Heart right ventricle (tissue), 16 donors: ENCODE measurements at regions not wholly inside any gene's neighbourhood (a gene's known extent, or its start where the extent isn't known, plus 50 kb on each side); places are given as distances from the start of the nearest gene placed in this dataset.

Experiments used
- ATAC-seq, 8 donors: fragments of 200-7000 bp; cut with Tn5 transposase; one replicate each; pipeline ENCODE4 v1.9.1; 2020; ENCODE audit warnings: mild to moderate bottlenecking in 8 of 8, moderate library complexity in 8 of 8, moderate number of reproducible peaks in 1 of 8
- DNase-seq, 2 donors: peaks; one replicate each; pipeline ENCODE4 v3.0.0-alpha.2; 2020
- H3K27ac ChIP-seq, 10 donors: fragments of 200-600 bp; sonication (generic) in 2 of 10; one replicate each; pipeline versions ENCODE4 v1.5.0 to v1.8.0; 2020 to 2022; ENCODE audit warnings: mild to moderate bottlenecking in 3 of 10
- H3K27me3 ChIP-seq, 7 donors: fragments of 200-600 bp; one replicate each; pipeline ENCODE4 v1.8.0; 2021 to 2022; ENCODE audit warnings: mild to moderate bottlenecking in 2 of 7
- H3K36me3 ChIP-seq, 9 donors: fragments of 200-600 bp; sonication (generic) in 1 of 9; one replicate each; pipeline versions ENCODE4 v1.5.0 to v1.8.0; 2020 to 2022; ENCODE audit warnings: mild to moderate bottlenecking in 2 of 9
- H3K4me1 ChIP-seq, 9 donors: fragments of 200-600 bp; sonication (generic) in 1 of 9; one replicate each; pipeline versions ENCODE4 v1.5.0 to v1.8.0; 2020 to 2022; ENCODE audit warnings: mild to moderate bottlenecking in 4 of 9
- H3K4me3 ChIP-seq, 10 donors: fragments of 200-600 bp; sonication (generic) in 2 of 10; one replicate each; pipeline versions ENCODE4 v1.5.0 to v1.8.0; 2020 to 2022; ENCODE audit warnings: mild to moderate bottlenecking in 7 of 10, moderate library complexity in 2 of 10
- H3K9me3 ChIP-seq, 11 donors: fragments of 200-600 bp in 10 of 11; sonication (generic) in 2 of 11; one replicate each; pipeline versions ENCODE4 v1.5.0 to v1.8.0; 2013 to 2022; ENCODE audit warnings: mild to moderate bottlenecking in 2 of 11, control low read depth in 1 of 11, moderate library complexity in 1 of 11
- WGBS, 2 donors: extraction: QIAGEN DNeasy Blood & Tissue Kit; methylation state at CpG; one replicate each; pipeline ENCODE4 v1.1.7; 2013; ENCODE audit warnings: inconsistent platforms in 1 of 2; 5-methylcytosine and 5-hydroxymethylcytosine counted together
- intact Hi-C, 10 donors: fragments of 100-400 bp; cut with DNase I; formaldehyde crosslinking; loops; one replicate each; pipeline versions ENCODE4 v1.11.1 to v1.14.2; 2022
- TF ChIP-seq, protein P1 (sequence below), 9 donors: fragments of 200-600 bp; sonication (generic) in 2 of 9; IDR thresholded peaks; one replicate each; pipeline versions ENCODE4 v1.5.0 to v1.8.0; 2021 to 2022; ENCODE audit warnings: antibody characterized with exemption in 9 of 9, mild to moderate bottlenecking in 5 of 9, moderate library complexity in 1 of 9
- donor health status: Arrhythmogenic right ventricular cardiomyopathy.
- donor health status: ischemic (EF 13 %, LVEDD 7.1; RV severe dilation, severe dysfunction).
- donor health status: healthy with polysubstance abuse.
- donor health status: DM: no; HTN: yes; CAD: no.
- donor health status: DM: no; HTN: no; CAD: no.
- donor health status: ischemic (EF 25% LVEDD 6.9; RV normal size, moderate dysfunction).
- donor health status: ischemic (EF 25% LVEDD 5.7; RV mildly dilated, moderate dysfunction).
- donor health status: healthy.
- donor health status: DM: yes; HTN: yes; CAD: no.
- donor health status: Ischemic cardiomyopathy.
- donor health status: ischemic (EF 35%, LVEDD 5.7; RV mildly dilated, moderate dysfunction).
- donor health status: nonischemic (EF 11% LVEDD 7.7; RV severe dilation, severe dysfunction).
- donor health status: DM: yes; HTN: yes; CAD: no.
- donor health status: PGD.
- donor health status: ischemic (EF 29% LVEDD 5.4; RV normal size, mild dysfunction).
- donor health status: nonischemic (EF 23%, LVEDD 6.1; RV moderate dilation, normal function).

DNA sequence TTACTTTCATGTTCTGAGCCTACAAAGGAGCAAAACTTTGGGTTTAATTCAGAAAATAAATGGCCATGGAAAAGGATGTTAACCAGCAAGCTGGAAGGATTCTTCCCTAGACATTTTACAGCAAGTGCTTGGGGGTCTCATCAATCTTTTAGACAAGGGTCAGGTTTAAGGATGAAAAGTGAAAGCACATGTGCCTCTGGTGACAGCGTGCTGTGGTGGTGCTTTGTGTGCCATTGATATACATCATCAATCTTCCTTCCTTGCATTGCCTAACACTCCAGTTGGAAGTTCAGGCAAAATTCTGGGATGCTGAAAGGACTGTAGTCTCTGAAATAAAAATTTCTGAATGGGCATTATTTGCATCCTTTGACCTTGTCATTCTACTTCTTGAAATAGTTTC is 171.2 kb downstream of the KCNE4 start:
- 62 to 81% methylated on average over 1 of the region's 1 CpG for WGBS, 2 donors
- no peaks in the 10 kb centered on the region for H3K36me3 ChIP-seq
- TF ChIP-seq, protein P1, sequence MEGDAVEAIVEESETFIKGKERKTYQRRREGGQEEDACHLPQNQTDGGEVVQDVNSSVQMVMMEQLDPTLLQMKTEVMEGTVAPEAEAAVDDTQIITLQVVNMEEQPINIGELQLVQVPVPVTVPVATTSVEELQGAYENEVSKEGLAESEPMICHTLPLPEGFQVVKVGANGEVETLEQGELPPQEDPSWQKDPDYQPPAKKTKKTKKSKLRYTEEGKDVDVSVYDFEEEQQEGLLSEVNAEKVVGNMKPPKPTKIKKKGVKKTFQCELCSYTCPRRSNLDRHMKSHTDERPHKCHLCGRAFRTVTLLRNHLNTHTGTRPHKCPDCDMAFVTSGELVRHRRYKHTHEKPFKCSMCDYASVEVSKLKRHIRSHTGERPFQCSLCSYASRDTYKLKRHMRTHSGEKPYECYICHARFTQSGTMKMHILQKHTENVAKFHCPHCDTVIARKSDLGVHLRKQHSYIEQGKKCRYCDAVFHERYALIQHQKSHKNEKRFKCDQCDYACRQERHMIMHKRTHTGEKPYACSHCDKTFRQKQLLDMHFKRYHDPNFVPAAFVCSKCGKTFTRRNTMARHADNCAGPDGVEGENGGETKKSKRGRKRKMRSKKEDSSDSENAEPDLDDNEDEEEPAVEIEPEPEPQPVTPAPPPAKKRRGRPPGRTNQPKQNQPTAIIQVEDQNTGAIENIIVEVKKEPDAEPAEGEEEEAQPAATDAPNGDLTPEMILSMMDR (IDR thresholded peaks at IDR 0.05): no peak
- no peaks in the 10 kb centered on the region for H3K27me3 ChIP-seq
- no peak overlapping the region for H3K27ac ChIP-seq
- intact Hi-C loops: no loop called here
- H3K4me1 ChIP-seq: no peaks in the 10 kb centered on the region
- no peak overlapping the region for H3K4me3 ChIP-seq
- DNase-seq (no peak), ATAC-seq (no peak)
- peaks cover 0 to 2% (median 0%) of the 10 kb centered on the region in 11 donors for H3K9me3 ChIP-seq

DNA sequence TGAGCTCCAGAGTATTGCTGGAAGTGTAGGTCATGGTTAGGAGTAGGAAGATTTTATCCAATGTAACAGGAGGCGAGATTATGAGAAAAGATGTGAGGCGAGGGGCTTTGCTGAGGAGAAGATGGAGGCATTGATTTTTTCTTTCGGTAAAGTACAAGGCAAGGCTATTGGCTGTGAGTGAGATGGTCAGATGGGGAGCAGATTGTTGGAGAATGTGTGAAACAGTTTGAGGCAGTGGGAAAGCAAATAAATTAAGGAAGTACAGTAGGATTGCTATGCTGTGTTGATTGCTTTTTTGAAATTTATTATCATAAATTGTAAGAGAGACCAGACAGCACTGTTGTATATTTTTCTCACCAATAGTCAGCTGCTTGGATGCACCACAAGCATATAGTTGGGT is 173.3 kb downstream of the KCNE4 start:
- TF ChIP-seq, protein P1 (IDR thresholded peaks at IDR 0.05): no peak
- Histone ChIP-seq H3K4me3 (no peak overlapping the region), H3K9me3 (no peaks in the 10 kb centered on the region), H3K27me3 (no peaks in the 10 kb centered on the region), H3K36me3 (no peaks in the 10 kb centered on the region), H3K27ac (no peak overlapping the region), H3K4me1 (no peaks in the 10 kb centered on the region)
- intact Hi-C loops: no loop called here
- DNase-seq (no peak), ATAC-seq (no peak)
- WGBS, 2 donors: 93 to 98% methylated on average over 3 of the region's 3 CpGs

DNA sequence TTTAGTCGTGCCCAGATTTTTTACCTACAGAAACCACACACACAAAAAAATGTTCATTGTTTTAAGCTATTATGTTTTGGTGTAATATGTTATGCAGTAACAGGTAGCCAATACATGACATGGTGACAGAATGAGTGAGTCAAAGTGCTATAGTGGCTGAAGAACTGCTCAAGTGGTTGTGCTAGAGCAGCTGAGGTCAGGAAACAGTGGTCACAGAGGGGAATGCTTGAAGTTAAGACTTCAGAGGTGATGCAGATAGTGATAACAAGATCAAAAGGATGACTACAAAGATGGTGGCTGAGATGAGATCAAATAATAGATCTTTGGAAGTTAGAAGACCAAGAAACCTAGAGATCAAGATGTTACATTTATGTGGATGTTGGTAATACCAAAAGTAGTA is 174.3 kb downstream of the KCNE4 start:
- Histone ChIP-seq H3K27me3 (no peaks in the 10 kb centered on the region), H3K4me3 (no peak overlapping the region), H3K4me1 (no peaks in the 10 kb centered on the region), H3K27ac (no peak overlapping the region), H3K9me3 (no peaks in the 10 kb centered on the region), H3K36me3 (no peaks in the 10 kb centered on the region)
- TF ChIP-seq, protein P1 (IDR thresholded peaks at IDR 0.05): no peak
- intact Hi-C loops: no loop called here
- WGBS, 2 donors: 41 to 46% methylated on average over 1 of the region's 1 CpG
- ATAC-seq (no peak), DNase-seq (no peak)

DNA sequence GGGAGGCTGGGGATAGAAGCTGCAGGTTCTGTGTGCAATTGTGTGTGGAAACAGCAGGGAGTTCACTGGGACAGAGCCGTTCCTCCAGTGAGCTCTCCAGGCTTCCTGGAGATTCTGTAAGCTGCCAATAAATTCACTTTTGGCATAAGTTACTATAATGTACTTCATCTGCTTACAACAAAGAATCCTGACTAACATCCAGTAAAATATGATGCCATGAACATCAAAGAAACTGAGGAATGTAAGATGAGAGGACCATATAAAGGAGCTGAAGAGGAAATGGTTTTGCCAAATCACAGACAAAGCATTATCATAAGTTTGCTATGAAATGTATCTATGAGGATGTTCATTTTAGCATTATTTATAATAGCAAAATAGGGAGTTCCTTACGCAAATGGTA is 175.3 kb downstream of the KCNE4 start:
- Histone ChIP-seq H3K4me3 (no peak overlapping the region), H3K27me3 (no peaks in the 10 kb centered on the region), H3K27ac (no peak overlapping the region), H3K4me1 (no peaks in the 10 kb centered on the region), H3K9me3 (no peaks in the 10 kb centered on the region), H3K36me3 (no peaks in the 10 kb centered on the region)
- TF ChIP-seq, protein P1 (IDR thresholded peaks at IDR 0.05): no peak
- ATAC-seq: no peak
- no peak for DNase-seq
- intact Hi-C loops: no loop called here
- 52 to 53% methylated on average over 2 of the region's 2 CpGs for WGBS, 2 donors

DNA sequence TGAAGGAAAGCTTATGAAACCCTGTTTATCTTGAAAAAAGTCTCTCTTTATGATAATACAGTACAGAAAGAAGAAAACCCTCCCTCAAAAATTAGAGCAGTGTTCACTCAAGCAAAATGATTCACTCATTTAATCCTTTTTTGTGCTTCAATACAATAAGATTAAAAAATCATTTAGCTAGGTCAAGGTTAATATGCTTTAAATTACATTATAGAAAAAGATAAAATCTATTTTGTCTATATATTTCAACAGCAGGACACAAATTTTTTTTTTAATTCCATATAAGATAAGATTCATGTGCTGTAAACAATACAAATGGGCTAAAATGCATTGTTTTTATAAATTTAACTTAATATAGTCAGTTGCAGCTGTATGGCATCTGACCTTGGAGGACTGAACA is 176.9 kb downstream of the KCNE4 start:
- no peak overlapping the region for H3K27ac ChIP-seq
- ATAC-seq (no peak), DNase-seq (no peak)
- H3K4me3 ChIP-seq: no peak overlapping the region
- no peaks in the 10 kb centered on the region for H3K27me3 ChIP-seq
- H3K36me3 ChIP-seq: no peaks in the 10 kb centered on the region
- TF ChIP-seq, protein P1 (IDR thresholded peaks at IDR 0.05): no peak
- no peaks in the 10 kb centered on the region for H3K4me1 ChIP-seq
- intact Hi-C loops: no loop called here
- no peaks in the 10 kb centered on the region for H3K9me3 ChIP-seq
